ENCODE measurements at regions not wholly inside any gene's neighbourhood (a gene's known extent, or its start where the extent isn't known, plus 50 kb on each side); places are given as distances from the start of the nearest gene placed in this dataset.

DNA sequence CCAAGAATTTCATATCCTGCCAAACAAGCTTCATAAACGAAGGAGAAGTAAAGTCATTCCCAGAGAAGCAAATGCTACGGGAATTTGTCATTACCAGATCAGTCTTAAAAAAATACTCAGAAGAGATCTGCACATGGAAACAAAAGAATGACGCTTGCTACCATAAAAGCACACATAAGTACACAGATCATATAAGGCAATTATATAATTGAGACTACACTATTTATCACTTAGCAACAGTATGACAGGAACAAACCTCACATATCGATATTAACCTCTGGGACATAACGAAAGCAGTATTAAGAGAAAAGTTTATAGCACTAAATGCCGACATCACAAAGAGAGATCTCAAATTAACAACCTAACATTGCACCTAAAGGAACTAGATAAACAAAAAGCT is 67.6 kb upstream of the TMEM200A start:
- TF ChIP-seq SRF (IDR thresholded peaks at IDR 0.05; ENCODE audit: low read depth) (no peak), EZH2phosphoT487 (IDR thresholded peaks at IDR 0.05; ENCODE audit: borderline replicate concordance) (no peak), POLR2A (IDR thresholded peaks at IDR 0.05; ENCODE audit: borderline replicate concordance, extremely low read depth, insufficient read depth, insufficient read length) (no peak), POLR2AphosphoS5 (IDR thresholded peaks at IDR 0.05; ENCODE audit: low read depth, low read length) (no peak), SIN3A (IDR thresholded peaks at IDR 0.05; ENCODE audit: low read depth) (no peak), EZH2 (IDR thresholded peaks at IDR 0.05) (no peak), FOSL1 (IDR thresholded peaks at IDR 0.05; ENCODE audit: low read depth) (no peak), ZNF274 (IDR thresholded peaks at IDR 0.05; ENCODE audit: low read depth, low read length) (no peak), EGR1 (IDR thresholded peaks at IDR 0.05; ENCODE audit: low read depth) (no peak)
- TF ChIP-seq, protein P1, sequence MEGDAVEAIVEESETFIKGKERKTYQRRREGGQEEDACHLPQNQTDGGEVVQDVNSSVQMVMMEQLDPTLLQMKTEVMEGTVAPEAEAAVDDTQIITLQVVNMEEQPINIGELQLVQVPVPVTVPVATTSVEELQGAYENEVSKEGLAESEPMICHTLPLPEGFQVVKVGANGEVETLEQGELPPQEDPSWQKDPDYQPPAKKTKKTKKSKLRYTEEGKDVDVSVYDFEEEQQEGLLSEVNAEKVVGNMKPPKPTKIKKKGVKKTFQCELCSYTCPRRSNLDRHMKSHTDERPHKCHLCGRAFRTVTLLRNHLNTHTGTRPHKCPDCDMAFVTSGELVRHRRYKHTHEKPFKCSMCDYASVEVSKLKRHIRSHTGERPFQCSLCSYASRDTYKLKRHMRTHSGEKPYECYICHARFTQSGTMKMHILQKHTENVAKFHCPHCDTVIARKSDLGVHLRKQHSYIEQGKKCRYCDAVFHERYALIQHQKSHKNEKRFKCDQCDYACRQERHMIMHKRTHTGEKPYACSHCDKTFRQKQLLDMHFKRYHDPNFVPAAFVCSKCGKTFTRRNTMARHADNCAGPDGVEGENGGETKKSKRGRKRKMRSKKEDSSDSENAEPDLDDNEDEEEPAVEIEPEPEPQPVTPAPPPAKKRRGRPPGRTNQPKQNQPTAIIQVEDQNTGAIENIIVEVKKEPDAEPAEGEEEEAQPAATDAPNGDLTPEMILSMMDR (IDR thresholded peaks at IDR 0.05 in 2 of 3, conservative IDR thresholded peaks at IDR 0.05 in 1 of 3; ENCODE audit: borderline replicate concordance in 1 of 3, insufficient read depth in 1 of 3, low read depth in 2 of 3, low read length in 2 of 3): no peak
- TF ChIP-seq, protein P2, sequence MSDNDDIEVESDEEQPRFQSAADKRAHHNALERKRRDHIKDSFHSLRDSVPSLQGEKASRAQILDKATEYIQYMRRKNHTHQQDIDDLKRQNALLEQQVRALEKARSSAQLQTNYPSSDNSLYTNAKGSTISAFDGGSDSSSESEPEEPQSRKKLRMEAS (IDR thresholded peaks at IDR 0.05): no peak

Measured in HCT116 (cell line).